ENCODE measurements at regions not wholly inside any gene's neighbourhood (a gene's known extent, or its start where the extent isn't known, plus 50 kb on each side); places are given as distances from the start of the nearest gene placed in this dataset.
A peak's percentile ranks its signal among the peaks of the same experiment; 100 is the strongest.

DNA sequence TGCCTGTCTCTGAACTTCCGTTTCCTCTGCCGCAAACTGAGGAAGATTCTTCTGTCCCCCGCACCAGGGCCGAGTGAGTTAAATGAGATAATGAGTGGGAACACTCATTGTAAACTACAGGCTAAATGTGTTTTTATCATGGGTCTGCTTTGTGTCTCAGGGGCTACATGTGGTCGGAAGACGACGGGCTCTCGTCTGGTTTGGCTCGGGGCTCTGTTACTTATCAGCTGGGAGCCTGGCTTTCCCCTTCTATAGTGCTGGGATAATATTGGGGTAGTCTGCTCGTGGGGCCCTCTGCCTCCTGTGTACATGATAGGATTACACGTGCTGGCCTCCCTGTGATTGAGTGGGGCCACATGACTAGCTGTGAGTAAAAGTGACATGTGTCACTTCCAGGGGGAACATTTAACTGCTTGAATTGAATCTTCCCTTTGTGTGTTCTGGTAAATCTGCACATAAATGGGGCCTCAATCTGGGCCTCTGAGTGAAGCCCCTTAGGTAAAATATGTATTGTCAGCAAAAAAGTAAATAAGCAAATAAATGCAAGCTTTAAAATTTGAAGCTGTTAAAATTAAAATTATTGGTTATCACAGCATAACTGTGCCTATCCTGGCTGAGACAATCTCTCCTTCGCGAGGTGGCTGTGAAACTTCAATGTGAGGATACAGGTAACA, 86.9 kb upstream of the SH3PXD2B start:
- Histone ChIP-seq H3K36me3 (ENCODE audit: insufficient read depth, low read length) (no peaks in the 10 kb centered on the region), H3K27ac (ENCODE audit: low read length) (peak overlapping the region; percentile 53), H3K4me3 (ENCODE audit: low read length) (no peak overlapping the region), H3K9me2 (ENCODE audit: insufficient read depth, low read length) (no peaks in the 10 kb centered on the region), H3K79me2 (replicated peaks; ENCODE audit: insufficient read depth, low read length) (no peaks in the 10 kb centered on the region), H3K9ac (ENCODE audit: low read length) (no peak overlapping the region), H3K9me3 (ENCODE audit: low read length) (no peaks in the 10 kb centered on the region), H3K4me2 (ENCODE audit: low read length) (no peak overlapping the region), H3K27me3 (ENCODE audit: insufficient read depth, low read depth, low read length) (no peaks in the 10 kb centered on the region), H2AFZ (ENCODE audit: low read depth, low read length) (no peak overlapping the region), H4K20me1 (ENCODE audit: insufficient read depth) (no peaks in the 10 kb centered on the region), H3F3A (ENCODE audit: insufficient read depth, low read length, poor library complexity, severe bottlenecking) (no peaks in the 10 kb centered on the region)
- TF ChIP-seq, protein P1, sequence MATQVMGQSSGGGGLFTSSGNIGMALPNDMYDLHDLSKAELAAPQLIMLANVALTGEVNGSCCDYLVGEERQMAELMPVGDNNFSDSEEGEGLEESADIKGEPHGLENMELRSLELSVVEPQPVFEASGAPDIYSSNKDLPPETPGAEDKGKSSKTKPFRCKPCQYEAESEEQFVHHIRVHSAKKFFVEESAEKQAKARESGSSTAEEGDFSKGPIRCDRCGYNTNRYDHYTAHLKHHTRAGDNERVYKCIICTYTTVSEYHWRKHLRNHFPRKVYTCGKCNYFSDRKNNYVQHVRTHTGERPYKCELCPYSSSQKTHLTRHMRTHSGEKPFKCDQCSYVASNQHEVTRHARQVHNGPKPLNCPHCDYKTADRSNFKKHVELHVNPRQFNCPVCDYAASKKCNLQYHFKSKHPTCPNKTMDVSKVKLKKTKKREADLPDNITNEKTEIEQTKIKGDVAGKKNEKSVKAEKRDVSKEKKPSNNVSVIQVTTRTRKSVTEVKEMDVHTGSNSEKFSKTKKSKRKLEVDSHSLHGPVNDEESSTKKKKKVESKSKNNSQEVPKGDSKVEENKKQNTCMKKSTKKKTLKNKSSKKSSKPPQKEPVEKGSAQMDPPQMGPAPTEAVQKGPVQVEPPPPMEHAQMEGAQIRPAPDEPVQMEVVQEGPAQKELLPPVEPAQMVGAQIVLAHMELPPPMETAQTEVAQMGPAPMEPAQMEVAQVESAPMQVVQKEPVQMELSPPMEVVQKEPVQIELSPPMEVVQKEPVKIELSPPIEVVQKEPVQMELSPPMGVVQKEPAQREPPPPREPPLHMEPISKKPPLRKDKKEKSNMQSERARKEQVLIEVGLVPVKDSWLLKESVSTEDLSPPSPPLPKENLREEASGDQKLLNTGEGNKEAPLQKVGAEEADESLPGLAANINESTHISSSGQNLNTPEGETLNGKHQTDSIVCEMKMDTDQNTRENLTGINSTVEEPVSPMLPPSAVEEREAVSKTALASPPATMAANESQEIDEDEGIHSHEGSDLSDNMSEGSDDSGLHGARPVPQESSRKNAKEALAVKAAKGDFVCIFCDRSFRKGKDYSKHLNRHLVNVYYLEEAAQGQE (IDR thresholded peaks at IDR 0.05; ENCODE audit: borderline replicate concordance): no peak
- TF ChIP-seq EP300 (conservative IDR thresholded peaks at IDR 0.05; ENCODE audit: poor library complexity, severe bottlenecking) (peak; percentile 44), MXI1 (conservative IDR thresholded peaks at IDR 0.05; ENCODE audit: poor library complexity, severe bottlenecking) (no peak)
- TF ChIP-seq, protein P2, sequence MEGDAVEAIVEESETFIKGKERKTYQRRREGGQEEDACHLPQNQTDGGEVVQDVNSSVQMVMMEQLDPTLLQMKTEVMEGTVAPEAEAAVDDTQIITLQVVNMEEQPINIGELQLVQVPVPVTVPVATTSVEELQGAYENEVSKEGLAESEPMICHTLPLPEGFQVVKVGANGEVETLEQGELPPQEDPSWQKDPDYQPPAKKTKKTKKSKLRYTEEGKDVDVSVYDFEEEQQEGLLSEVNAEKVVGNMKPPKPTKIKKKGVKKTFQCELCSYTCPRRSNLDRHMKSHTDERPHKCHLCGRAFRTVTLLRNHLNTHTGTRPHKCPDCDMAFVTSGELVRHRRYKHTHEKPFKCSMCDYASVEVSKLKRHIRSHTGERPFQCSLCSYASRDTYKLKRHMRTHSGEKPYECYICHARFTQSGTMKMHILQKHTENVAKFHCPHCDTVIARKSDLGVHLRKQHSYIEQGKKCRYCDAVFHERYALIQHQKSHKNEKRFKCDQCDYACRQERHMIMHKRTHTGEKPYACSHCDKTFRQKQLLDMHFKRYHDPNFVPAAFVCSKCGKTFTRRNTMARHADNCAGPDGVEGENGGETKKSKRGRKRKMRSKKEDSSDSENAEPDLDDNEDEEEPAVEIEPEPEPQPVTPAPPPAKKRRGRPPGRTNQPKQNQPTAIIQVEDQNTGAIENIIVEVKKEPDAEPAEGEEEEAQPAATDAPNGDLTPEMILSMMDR (IDR thresholded peaks at IDR 0.05; ENCODE audit: poor library complexity, severe bottlenecking): no peak

DNA sequence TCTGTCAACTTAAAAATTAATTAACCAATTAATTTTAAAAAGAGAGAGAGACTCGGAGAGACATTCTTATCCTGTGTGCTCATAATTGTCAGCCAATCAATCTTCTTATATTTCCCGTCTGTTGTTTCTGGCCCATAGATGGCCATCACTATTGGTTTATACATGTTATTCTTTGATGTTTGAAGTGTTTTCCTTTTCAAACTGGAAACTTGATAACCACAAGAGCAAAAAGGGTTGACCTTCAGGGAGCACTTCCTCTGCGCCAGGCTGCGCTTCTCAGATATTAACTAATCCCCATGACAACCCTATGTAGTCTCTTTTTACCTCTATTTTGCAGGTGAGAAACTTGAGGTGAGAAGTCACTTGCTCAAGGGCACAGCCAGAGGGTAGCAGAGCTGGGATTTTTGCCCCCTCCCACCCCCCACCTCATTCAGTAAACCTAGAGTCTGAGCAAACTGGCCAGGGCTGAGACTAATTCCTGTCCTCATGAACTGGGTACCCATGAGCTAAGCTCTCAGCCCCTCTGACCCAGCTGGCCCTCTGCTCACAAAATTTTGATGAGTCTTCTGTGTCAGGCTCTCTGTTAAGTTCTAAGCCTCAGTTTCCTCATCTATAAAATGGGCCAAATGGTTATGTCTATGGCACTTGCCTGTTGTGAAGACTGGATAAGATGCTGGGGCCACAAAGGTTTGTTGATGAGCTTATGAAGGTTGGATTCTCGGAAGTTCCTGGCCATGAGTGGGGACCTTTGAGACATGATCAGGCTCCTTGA, 86.0 kb upstream of the SH3PXD2B start:
- no peaks in the 10 kb centered on the region for H3K27me3 ChIP-seq (ENCODE audit: insufficient read depth, low read depth, low read length)
- no peak for TF ChIP-seq EZH2 (IDR thresholded peaks at IDR 0.05; ENCODE audit: borderline replicate concordance, insufficient read depth, low read length, poor library complexity, severe bottlenecking)
- no peak for TF ChIP-seq RAD21 (conservative IDR thresholded peaks at IDR 0.05)
- TF ChIP-seq POLR2AphosphoS5 (IDR thresholded peaks at IDR 0.05): no peak
- TF ChIP-seq, protein P2 (IDR thresholded peaks at IDR 0.05; ENCODE audit: poor library complexity, severe bottlenecking): no peak
- TF ChIP-seq EP300 (conservative IDR thresholded peaks at IDR 0.05; ENCODE audit: poor library complexity, severe bottlenecking): no peak
- TF ChIP-seq, protein P1 (IDR thresholded peaks at IDR 0.05; ENCODE audit: borderline replicate concordance): no peak
- TF ChIP-seq SMC3 (conservative IDR thresholded peaks at IDR 0.05; ENCODE audit: poor library complexity): no peak
- no peak for TF ChIP-seq TAF1 (IDR thresholded peaks at IDR 0.05; ENCODE audit: low read depth)
- no peak for TF ChIP-seq MXI1 (conservative IDR thresholded peaks at IDR 0.05; ENCODE audit: poor library complexity, severe bottlenecking)
- no peaks in the 10 kb centered on the region for H3F3A ChIP-seq (ENCODE audit: insufficient read depth, low read length, poor library complexity, severe bottlenecking)
- no peak overlapping the region for H3K4me3 ChIP-seq (ENCODE audit: low read length)
- no peaks in the 10 kb centered on the region for H3K9me3 ChIP-seq (ENCODE audit: low read length)
- no peak overlapping the region for H3K9ac ChIP-seq (ENCODE audit: low read length)
- H2AFZ ChIP-seq (ENCODE audit: low read depth, low read length): no peak overlapping the region
- H3K4me2 ChIP-seq (ENCODE audit: low read length): no peak overlapping the region
- no peaks in the 10 kb centered on the region for H3K9me2 ChIP-seq (ENCODE audit: insufficient read depth, low read length)
- H3K36me3 ChIP-seq (ENCODE audit: insufficient read depth, low read length): no peaks in the 10 kb centered on the region
- H3K27ac ChIP-seq (ENCODE audit: low read length): no peak overlapping the region
- no peaks in the 10 kb centered on the region for H4K20me1 ChIP-seq (ENCODE audit: insufficient read depth)
- H3K79me2 ChIP-seq (replicated peaks; ENCODE audit: insufficient read depth, low read length): no peaks in the 10 kb centered on the region

Data from neural cell (in vitro differentiated cells).